HepG2 (cell line): ENCODE measurements at regions not wholly inside any gene's neighbourhood (a gene's known extent, or its start where the extent isn't known, plus 50 kb on each side); places are given as distances from the start of the nearest gene placed in this dataset.

Experiments
- ATAC-seq: fragments of 200-7000 bp; cut with Tn5 transposase; 3 replicates; pipeline ENCODE4 v1.9.1; 2020; ENCODE audit warnings: mild to moderate bottlenecking, moderate library complexity
- BruUV-seq: library from RNA; stranded (reverse); fragments of 400-500 nt; replicated peaks from 2 replicates; lab custom pipeline; 2021; lab: Mats Ljungman, UMichigan
- CTCF ChIA-PET: fragments of 300-600 bp; formaldehyde crosslinking; extraction: SDS; loops from one replicate; lab custom pipeline; 2021; ENCODE audit warnings: low total read pairs, inconsistent platforms, low intra/inter-chr PET ratio; lab: Yijun Ruan, JAX
- POLR2A ChIA-PET: fragments of 350-600 bp; sonication (Branson Sonifier 250); formaldehyde crosslinking; loops from one replicate; lab custom pipeline; 2020; ENCODE audit warnings: antibody characterized with exemption, inconsistent platforms; lab: Yijun Ruan, JAX
- DNase-seq: peaks from one replicate; pipeline ENCODE4 v3.0.0-alpha.2; 2015; ENCODE audit warnings: low spot score
- FAIRE-seq: peaks from 3 replicates; lab custom pipeline; 2011; peaks lifted over from hg19 to GRCh38; lab: Jason Lieb, UNC
- H2AFZ ChIP-seq: one replicate; pipeline ENCODE4 v1.6.1; 2011; ENCODE audit warnings: low read length, inconsistent platforms
- H3K27ac ChIP-seq: fragments of 300-600 bp; 3 replicates; pipeline ENCODE4 v1.8.0; 2011; ENCODE audit warnings: mixed run types, mild to moderate bottlenecking, mixed read lengths, low read length, inconsistent platforms; ENCODE audit not compliant: insufficient read depth; ENCODE audit errors: extremely low read length
- H3K27me3 ChIP-seq, 2 experiments: fragments of 200-600 bp in 1 of 2; 2 replicates in 1 of 2; 3 replicates in 1 of 2; pipeline versions ENCODE4 v1.6.0 to v1.8.0; 2011; ENCODE audit warnings: low read length in 2 of 2, mild to moderate bottlenecking in 2 of 2, moderate library complexity in 2 of 2, inconsistent platforms in 1 of 2; ENCODE audit not compliant: insufficient read depth in 2 of 2, control insufficient read depth in 1 of 2
- H3K36me3 ChIP-seq, 2 experiments: fragments of 200-600 bp in 1 of 2; replicated peaks in 1 of 2; 2 replicates in 1 of 2; 3 replicates in 1 of 2; pipeline versions ENCODE4 v1.5.1 to v1.8.0; 2011; ENCODE audit warnings: low read length in 2 of 2, inconsistent platforms in 1 of 2; ENCODE audit not compliant: insufficient read depth in 2 of 2, control insufficient read depth in 1 of 2
- H3K4me1 ChIP-seq: 2 replicates; pipeline ENCODE4 v1.5.1; 2012; ENCODE audit warnings: low read length, inconsistent platforms; ENCODE audit not compliant: insufficient read depth
- H3K4me2 ChIP-seq: 2 replicates; pipeline ENCODE4 v1.6.0; 2011; ENCODE audit warnings: low read depth, low read length, inconsistent platforms
- H3K4me3 ChIP-seq, 3 experiments: fragments of 200-600 bp in 1 of 3; sonication (generic), shearing (Covaris generic) in 1 of 3; replicated peaks in 1 of 3; 2 replicates each; pipeline ENCODE4 v1.5.1; 2011 to 2016; ENCODE audit warnings: low read length in 3 of 3, inconsistent platforms in 2 of 3, low read depth in 2 of 3, mild to moderate bottlenecking in 2 of 3, control low read depth in 1 of 3, mixed read lengths in 1 of 3; ENCODE audit not compliant: insufficient read depth in 1 of 3
- H3K79me2 ChIP-seq: one replicate; pipeline ENCODE4 v1.6.1; 2011; ENCODE audit warnings: low read length, inconsistent platforms; ENCODE audit not compliant: insufficient read depth
- H3K9ac ChIP-seq: 2 replicates; pipeline ENCODE4 v1.6.0; 2011; ENCODE audit warnings: mild to moderate bottlenecking, low read depth, low read length, inconsistent platforms; ENCODE audit not compliant: insufficient read depth
- H3K9me3 ChIP-seq: 2 replicates; pipeline ENCODE4 v1.5.1; 2012; ENCODE audit warnings: mild to moderate bottlenecking, low read length
- H4K20me1 ChIP-seq: 2 replicates; pipeline ENCODE4 v1.6.0; 2011; ENCODE audit warnings: inconsistent platforms, mild to moderate bottlenecking, low read length, moderate library complexity; ENCODE audit not compliant: insufficient read depth
- AHDC1 ChIP-seq: sonication (generic); formaldehyde crosslinking; IDR thresholded peaks from 2 replicates; pipeline ENCODE4 v1.5.1; 2020; ENCODE audit warnings: mild to moderate bottlenecking, missing genetic modification reagents, borderline replicate concordance
- SNRNP70 ChIP-seq: fragments of 200-400 bp; formaldehyde crosslinking; IDR thresholded peaks from 2 replicates; pipeline ENCODE4 v1.6.1; 2017; ENCODE audit warnings: mild to moderate bottlenecking, low read depth, low read length, moderate library complexity
- STAT6 ChIP-seq: sonication (generic); formaldehyde crosslinking; IDR thresholded peaks from 2 replicates; pipeline ENCODE4 v1.4.0; 2020; ENCODE audit warnings: missing genetic modification reagents, mild to moderate bottlenecking, borderline replicate concordance
- THAP9 ChIP-seq: sonication (generic); formaldehyde crosslinking; IDR thresholded peaks from 2 replicates; pipeline ENCODE4; 2020; ENCODE audit warnings: missing genetic modification reagents, mild to moderate bottlenecking, borderline replicate concordance
- ZBTB26 ChIP-seq: IDR thresholded peaks from 2 replicates; pipeline ENCODE4 v1.6.1; 2016; ENCODE audit warnings: missing compliant biosample characterization, missing genetic modification reagents, borderline replicate concordance
- ZBTB3 ChIP-seq: sonication (generic); formaldehyde crosslinking; IDR thresholded peaks from 2 replicates; pipeline ENCODE4 v1.4.0; 2020; ENCODE audit warnings: low read depth, mild to moderate bottlenecking, moderate library complexity, missing genetic modification reagents, borderline replicate concordance
- ZMAT3 ChIP-seq: sonication (generic); formaldehyde crosslinking; conservative IDR thresholded peaks from 2 replicates; pipeline ENCODE4 v1.7.0; 2021; ENCODE audit warnings: missing genetic modification reagents
- WGBS: methylation state at CpG from one replicate; pipeline ENCODE4 v1.1.6; 2017; ENCODE audit warnings: low lambda C conversion rate; 5-methylcytosine and 5-hydroxymethylcytosine counted together
- in situ Hi-C: cut with HindIII; loops from 2 replicates; pipeline ENCODE4 v1.10.0; 2017; ENCODE audit warnings: low pct_unique_long_range_greater_than_20kb; ENCODE audit not compliant: extremely low pct_ligation_motif_present
- intact Hi-C: fragments of 100-400 bp; cut with micrococcal nuclease; formaldehyde crosslinking; loops from one replicate; pipeline ENCODE4 v1.10.0; 2022; ENCODE audit not compliant: unreplicated experiment
- TF ChIP-seq, protein P1 (sequence below): sonication (generic); formaldehyde crosslinking; IDR thresholded peaks from 2 replicates; pipeline ENCODE4 v1.8.0; 2023; ENCODE audit warnings: mild to moderate bottlenecking, missing genetic modification reagents
- TF ChIP-seq, protein P2 (sequence below): sonication (generic); formaldehyde crosslinking; IDR thresholded peaks from 2 replicates; pipeline ENCODE4 v1.4.0; 2020; ENCODE audit warnings: missing genetic modification reagents, low read depth, mild to moderate bottlenecking, borderline replicate concordance

- Histone ChIP-seq H3K27me3 (no peaks in the 10 kb centered on the region), H3K9ac (no peak overlapping the region), H2AFZ (no peak overlapping the region), H3K9me3 (no peaks in the 10 kb centered on the region), H4K20me1 (no peaks in the 10 kb centered on the region), H3K4me2 (no peak overlapping the region), H3K4me1 (no peaks in the 10 kb centered on the region), H3K79me2 (no peaks in the 10 kb centered on the region), H3K4me3 (no peak overlapping the region), H3K36me3 (no peaks in the 10 kb centered on the region), H3K27ac (no peak overlapping the region)
- in situ Hi-C loops (no loop called here), intact Hi-C loops (no loop called here)
- no TSS peak for BruUV-seq
- FAIRE-seq = no peak
- DNase-seq = no peak
- ATAC-seq = no peak
- CTCF ChIA-PET = no interaction called here
- POLR2A ChIA-PET = no interaction called here
- WGBS = 0% methylated on average over 1 of the region's 1 CpG
- no peak for TF ChIP-seq THAP9 (CRISPR knock-in tag)
- no peak for TF ChIP-seq ZMAT3
- TF ChIP-seq AHDC1 (CRISPR knock-in tag) = no peak
- no peak for TF ChIP-seq ZBTB3 (CRISPR knock-in tag)
- TF ChIP-seq STAT6 (CRISPR knock-in tag) = no peak
- TF ChIP-seq, protein P1, sequence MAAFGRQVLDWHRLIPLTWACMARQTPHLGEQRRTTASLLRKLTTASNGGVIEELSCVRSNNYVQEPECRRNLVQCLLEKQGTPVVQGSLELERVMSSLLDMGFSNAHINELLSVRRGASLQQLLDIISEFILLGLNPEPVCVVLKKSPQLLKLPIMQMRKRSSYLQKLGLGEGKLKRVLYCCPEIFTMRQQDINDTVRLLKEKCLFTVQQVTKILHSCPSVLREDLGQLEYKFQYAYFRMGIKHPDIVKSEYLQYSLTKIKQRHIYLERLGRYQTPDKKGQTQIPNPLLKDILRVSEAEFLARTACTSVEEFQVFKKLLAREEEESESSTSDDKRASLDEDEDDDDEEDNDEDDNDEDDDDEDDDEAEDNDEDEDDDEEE (CRISPR knock-in tag) = no peak
- TF ChIP-seq, protein P2, sequence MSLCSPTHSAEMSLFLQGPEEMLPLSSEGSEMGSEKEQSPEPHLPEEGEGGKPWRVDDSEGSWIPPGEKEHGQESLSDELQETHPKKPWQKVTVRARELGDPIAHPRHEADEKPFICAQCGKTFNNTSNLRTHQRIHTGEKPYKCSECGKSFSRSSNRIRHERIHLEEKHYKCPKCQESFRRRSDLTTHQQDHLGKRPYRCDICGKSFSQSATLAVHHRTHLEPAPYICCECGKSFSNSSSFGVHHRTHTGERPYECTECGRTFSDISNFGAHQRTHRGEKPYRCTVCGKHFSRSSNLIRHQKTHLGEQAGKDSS (CRISPR knock-in tag) = no peak
- TF ChIP-seq SNRNP70 = no peak
- no peak for TF ChIP-seq ZBTB26 (CRISPR knock-in tag)
Observed at GRCh38 chr6:91330896-91331295, 744.0 kb upstream of the MAP3K7 start.
